ENCODE measurements at regions not wholly inside any gene's neighbourhood (a gene's known extent, or its start where the extent isn't known, plus 50 kb on each side); places are given as distances from the start of the nearest gene placed in this dataset.

- TF ChIP-seq CEBPB (IDR thresholded peaks at IDR 0.05; ENCODE audit: low read depth) (no peak), POLR2A (IDR thresholded peaks at IDR 0.05; ENCODE audit: borderline replicate concordance, extremely low read depth, insufficient read depth, insufficient read length) (no peak), ZBTB33 (IDR thresholded peaks at IDR 0.05; ENCODE audit: extremely low read depth, insufficient replicate concordance, low read length) (no peak), EZH2 (IDR thresholded peaks at IDR 0.05) (no peak), CBX3 (IDR thresholded peaks at IDR 0.05; ENCODE audit: low read depth) (no peak), ATF3 (IDR thresholded peaks at IDR 0.05) (no peak), EGR1 (IDR thresholded peaks at IDR 0.05; ENCODE audit: low read depth) (no peak), SP1 (IDR thresholded peaks at IDR 0.05; ENCODE audit: low read depth) (no peak), ZFX (IDR thresholded peaks at IDR 0.05) (no peak), MAX (IDR thresholded peaks at IDR 0.05) (no peak), YY1 (IDR thresholded peaks at IDR 0.05; ENCODE audit: extremely low read depth, insufficient replicate concordance, low read depth, low read length) (no peak), ZNF274 (IDR thresholded peaks at IDR 0.05; ENCODE audit: low read depth, low read length) (no peak), TCF7L2 (IDR thresholded peaks at IDR 0.05; ENCODE audit: borderline replicate concordance, extremely low read depth, insufficient read depth, insufficient read length) (no peak), CTCF (IDR thresholded peaks at IDR 0.05 in 2 of 3, conservative IDR thresholded peaks at IDR 0.05 in 1 of 3; ENCODE audit: borderline replicate concordance in 1 of 3, insufficient read depth in 1 of 3, low read depth in 2 of 3, low read length in 2 of 3) (no peak), RAD21 (IDR thresholded peaks at IDR 0.05; ENCODE audit: low read depth) (no peak), SRF (IDR thresholded peaks at IDR 0.05; ENCODE audit: low read depth) (no peak), REST (IDR thresholded peaks at IDR 0.05; ENCODE audit: low read depth) (no peak), EZH2phosphoT487 (IDR thresholded peaks at IDR 0.05; ENCODE audit: borderline replicate concordance) (no peak), SIN3A (IDR thresholded peaks at IDR 0.05; ENCODE audit: low read depth) (no peak)
- Histone ChIP-seq H3K36me3 (ENCODE audit: control insufficient read depth in 1 of 2, insufficient read depth in 2 of 2, low read length in 2 of 2) (no peaks in the 10 kb centered on the region), H2AFZ (ENCODE audit: low read depth, low read length, poor library complexity, severe bottlenecking) (no peak overlapping the region), H3K9me2 (ENCODE audit: insufficient read depth) (no peaks in the 10 kb centered on the region), H4K20me1 (ENCODE audit: insufficient read depth) (no peaks in the 10 kb centered on the region), H3K9ac (ENCODE audit: low read length) (no peak overlapping the region), H3K79me2 (ENCODE audit: insufficient read depth, low read length) (no peaks in the 10 kb centered on the region), H3K9me3 (ENCODE audit: control insufficient read depth in 1 of 2, insufficient read depth in 1 of 2, low read depth in 1 of 2, low read length in 2 of 2) (no peaks in the 10 kb centered on the region), H3K4me1 (ENCODE audit: control insufficient read depth in 1 of 2, insufficient read depth in 2 of 2, low read length in 2 of 2) (no peaks in the 10 kb centered on the region), H3K27me3 (ENCODE audit: insufficient read depth, low read length) (no peaks in the 10 kb centered on the region), H3K4me3 (replicated peaks in 1 of 2; ENCODE audit: low read depth in 1 of 2, low read length in 2 of 2) (no peak overlapping the region), H3K4me2 (ENCODE audit: low read length) (no peak overlapping the region), H3K27ac (ENCODE audit: low read depth, low read length) (no peak overlapping the region)
- BruUV-seq (replicated peaks) = no TSS peak
- DNase-seq (ENCODE audit: low read depth, low spot score) = no peak
- intact Hi-C loops (cut with micrococcal nuclease) = no loop called here
- ATAC-seq = no peak
- POLR2A ChIA-PET = no interaction called here
- RAD21 ChIA-PET (ENCODE audit: low non-redundant PET in 1 of 2, low total read pairs in 2 of 2, uncharacterized antibody in 2 of 2, unreplicated experiment in 2 of 2) = no interaction called here
- CTCF ChIA-PET = no interaction called here
Measured at GRCh38 chr4:96969455-96969854, 1129.6 kb downstream of the PDHA2 start.
